ENCODE measurements at regions not wholly inside any gene's neighbourhood (a gene's known extent, or its start where the extent isn't known, plus 50 kb on each side); places are given as distances from the start of the nearest gene placed in this dataset.

DNA sequence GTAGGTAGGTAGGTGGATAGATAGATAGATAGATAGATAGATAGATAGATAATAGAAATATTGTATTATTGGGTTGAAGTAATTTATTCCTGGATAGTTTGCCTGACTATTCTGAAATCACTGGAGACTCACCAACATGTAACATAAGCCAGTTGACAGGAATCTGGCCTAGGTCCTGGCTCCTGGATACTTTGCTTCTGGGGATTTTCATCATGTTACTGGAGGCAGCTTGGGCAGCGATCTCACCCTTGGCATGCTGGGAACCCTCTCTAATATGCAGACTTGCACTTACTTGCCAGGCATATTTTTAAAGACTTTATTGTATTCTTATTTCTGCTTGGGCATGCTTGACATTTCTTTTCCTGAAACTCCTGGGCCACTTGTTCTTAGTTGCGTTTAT, 709.1 kb upstream of the FZD8 start (continued):
- no peak for TF ChIP-seq KDM4A (IDR thresholded peaks at IDR 0.05; ENCODE audit: low read depth, low read length, severe bottlenecking)
- no peak for TF ChIP-seq CREB1 (IDR thresholded peaks at IDR 0.05)
